Ishikawa (cell line): ENCODE measurements at regions not wholly inside any gene's neighbourhood (a gene's known extent, or its start where the extent isn't known, plus 50 kb on each side); places are given as distances from the start of the nearest gene placed in this dataset.

Source experiments
- CEBPB ChIP-seq: IDR thresholded peaks from 2 replicates; pipeline ENCODE4 v1.6.1; 2012
- CREB1 ChIP-seq: IDR thresholded peaks from 2 replicates; pipeline ENCODE4 v1.6.1; 2012; ENCODE audit warnings: low read depth
- EGR1 ChIP-seq: IDR thresholded peaks from 2 replicates; pipeline ENCODE4 v1.6.1; 2012
- EP300 ChIP-seq: IDR thresholded peaks from 2 replicates; pipeline ENCODE4 v1.6.1; 2012; ENCODE audit warnings: borderline replicate concordance
- FOXM1 ChIP-seq: IDR thresholded peaks from 2 replicates; pipeline ENCODE4 v1.6.1; 2012; ENCODE audit warnings: low read depth, borderline replicate concordance
- MAX ChIP-seq: IDR thresholded peaks from 2 replicates; pipeline ENCODE4 v1.6.1; 2012
- NFIC ChIP-seq: IDR thresholded peaks from 2 replicates; pipeline ENCODE4 v1.6.1; 2012
- RAD21 ChIP-seq: IDR thresholded peaks from 2 replicates; pipeline ENCODE4 v1.6.1; 2012; ENCODE audit warnings: low read depth
- REST ChIP-seq: IDR thresholded peaks from 2 replicates; pipeline ENCODE4 v1.6.1; 2012; ENCODE audit warnings: low read depth, mild to moderate bottlenecking
- TAF1 ChIP-seq: IDR thresholded peaks from 2 replicates; pipeline ENCODE4 v1.6.1; 2012; ENCODE audit warnings: low read depth, mild to moderate bottlenecking
- TCF12 ChIP-seq: IDR thresholded peaks from 2 replicates; pipeline ENCODE4 v1.6.1; 2012; ENCODE audit warnings: low read depth
- TEAD4 ChIP-seq: IDR thresholded peaks from 2 replicates; pipeline ENCODE4 v1.6.1; 2012
- USF1 ChIP-seq: IDR thresholded peaks from 2 replicates; pipeline ENCODE4 v1.6.1; 2012
- YY1 ChIP-seq: IDR thresholded peaks from 2 replicates; pipeline ENCODE4 v1.6.1; 2012; ENCODE audit warnings: low read depth
- ZBTB7A ChIP-seq: IDR thresholded peaks from 2 replicates; pipeline ENCODE4 v1.6.1; 2012; ENCODE audit warnings: low read depth

GRCh38 chr1:73868810-73869336 lies 329.1 kb downstream of the LRRIQ3 start:
- no peak for TF ChIP-seq CEBPB
- TF ChIP-seq TCF12 = no peak
- TF ChIP-seq FOXM1 = no peak
- no peak for TF ChIP-seq EGR1
- no peak for TF ChIP-seq TAF1
- TF ChIP-seq EP300 = no peak
- TF ChIP-seq NFIC = no peak

GRCh38 chr1:73862355-73862754 lies 335.6 kb downstream of the LRRIQ3 start:
- TF ChIP-seq FOXM1 (no peak), TEAD4 (no peak), USF1 (no peak), MAX (no peak), CEBPB (no peak), TAF1 (no peak), REST (no peak), RAD21 (no peak), ZBTB7A (no peak), EGR1 (no peak)

- TF ChIP-seq MAX (no peak), CREB1 (no peak), FOXM1 (no peak), EP300 (no peak), TCF12 (no peak), CEBPB (no peak), TEAD4 (no peak), RAD21 (no peak), NFIC (no peak)
Measured at GRCh38 chr1:73860421-73860950, 337.5 kb downstream of the LRRIQ3 start.

- TF ChIP-seq YY1 = no peak
- TF ChIP-seq EGR1 = no peak
- no peak for TF ChIP-seq NFIC
- TF ChIP-seq TAF1 = no peak
- TF ChIP-seq CREB1 = no peak
Measured at GRCh38 chr1:73859227-73859626, 338.7 kb downstream of the LRRIQ3 start.

- no peak for TF ChIP-seq MAX
- no peak for TF ChIP-seq YY1
- no peak for TF ChIP-seq RAD21
- no peak for TF ChIP-seq EGR1
- no peak for TF ChIP-seq ZBTB7A
- no peak for TF ChIP-seq REST
- no peak for TF ChIP-seq TEAD4
- TF ChIP-seq TCF12 = no peak
- no peak for TF ChIP-seq TAF1
- no peak for TF ChIP-seq FOXM1
- no peak for TF ChIP-seq EP300
Measured at GRCh38 chr1:73854527-73854926, 343.4 kb downstream of the LRRIQ3 start.

- no peak for TF ChIP-seq TCF12
- no peak for TF ChIP-seq CEBPB
- no peak for TF ChIP-seq RAD21
- no peak for TF ChIP-seq CREB1
- TF ChIP-seq FOXM1 = no peak
- TF ChIP-seq EGR1 = no peak
- TF ChIP-seq YY1 = no peak
- TF ChIP-seq ZBTB7A = no peak
- TF ChIP-seq TEAD4 = no peak
- no peak for TF ChIP-seq EP300
- TF ChIP-seq MAX = no peak
- TF ChIP-seq TAF1 = no peak
- no peak for TF ChIP-seq NFIC
- TF ChIP-seq USF1 = no peak
- TF ChIP-seq REST = no peak
Measured at GRCh38 chr1:73842436-73842835, 355.5 kb downstream of the LRRIQ3 start.
